ENCODE measurements at regions not wholly inside any gene's neighbourhood (a gene's known extent, or its start where the extent isn't known, plus 50 kb on each side); places are given as distances from the start of the nearest gene placed in this dataset.

DNA sequence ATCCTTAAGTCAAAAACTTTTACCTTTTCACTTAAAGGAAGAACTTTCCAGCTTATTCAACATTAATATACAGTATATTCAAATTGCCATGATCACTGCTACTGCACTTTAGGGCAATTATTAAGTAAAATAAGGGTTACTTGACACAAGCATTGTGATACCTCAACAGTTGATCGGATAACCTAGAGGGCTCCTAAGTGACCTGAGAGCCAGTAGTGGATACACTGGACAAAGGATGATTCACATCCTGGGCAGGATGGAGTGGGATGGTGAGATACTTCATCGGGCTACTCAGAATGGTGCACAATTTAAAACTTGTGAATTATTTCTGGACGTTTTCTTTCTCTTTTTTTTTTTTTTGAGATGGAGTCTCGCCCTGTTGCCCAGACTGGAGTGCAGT, 54.5 kb upstream of the PPM1J start:
- H3K4me3 Mint-ChIP-seq (ENCODE audit: unreplicated experiment) = no peak overlapping the region
- CTCF ChIA-PET = interaction anchor here (0.7 kb wide), 1 partner anchor 24 kb away, joined by 8 read pairs; no protein-coding TSS in a partner anchor
- H3K36me3 ChIP-seq (ENCODE audit: control insufficient read depth, insufficient read depth, low read length) = no peaks in the 10 kb centered on the region

DNA sequence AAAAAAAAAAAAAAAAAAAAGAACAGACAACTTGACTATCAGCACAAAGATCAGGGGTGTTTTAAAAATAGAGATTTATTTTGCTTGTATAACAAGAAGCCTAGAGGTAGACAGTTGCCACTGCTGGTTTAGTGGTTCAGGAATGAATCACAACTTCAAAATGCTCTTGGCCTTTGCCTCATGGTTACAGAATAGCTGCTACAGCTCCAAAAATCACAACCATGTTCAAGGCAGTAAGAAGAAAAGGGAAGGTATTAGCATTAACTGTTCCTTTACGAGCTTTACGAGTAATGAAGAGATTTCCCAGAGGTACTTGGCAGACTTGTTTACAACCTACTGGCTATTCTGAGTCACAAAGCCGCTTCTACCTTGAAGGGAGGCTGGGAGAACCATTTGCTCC, 52.5 kb upstream of the PPM1J start:
- H3K4me3 ChIP-seq (ENCODE audit: low read depth, low read length) = no peak overlapping the region
- Mint-ChIP-seq H3K36me3 (ENCODE audit: insufficient read depth, unreplicated experiment) (no peaks in the 10 kb centered on the region), H3K9me3 (ENCODE audit: unreplicated experiment) (no peaks in the 10 kb centered on the region), H3K4me3 (ENCODE audit: unreplicated experiment) (no peak overlapping the region), H3K4me1 (ENCODE audit: low read depth, unreplicated experiment) (peaks cover 7% of the 10 kb centered on the region), H3K27me3 (ENCODE audit: insufficient read depth, unreplicated experiment) (no peaks in the 10 kb centered on the region), H3K27ac (ENCODE audit: unreplicated experiment) (no peak overlapping the region)
- no peaks in the 10 kb centered on the region for H3K9me3 ChIP-seq
- CTCF ChIA-PET = no interaction called here
- BruUV-seq (replicated peaks) = no TSS peak
- H3K4me1 ChIP-seq = peaks cover 18% of the 10 kb centered on the region
- no peak for DNase-seq
- TF ChIP-seq, protein P1, sequence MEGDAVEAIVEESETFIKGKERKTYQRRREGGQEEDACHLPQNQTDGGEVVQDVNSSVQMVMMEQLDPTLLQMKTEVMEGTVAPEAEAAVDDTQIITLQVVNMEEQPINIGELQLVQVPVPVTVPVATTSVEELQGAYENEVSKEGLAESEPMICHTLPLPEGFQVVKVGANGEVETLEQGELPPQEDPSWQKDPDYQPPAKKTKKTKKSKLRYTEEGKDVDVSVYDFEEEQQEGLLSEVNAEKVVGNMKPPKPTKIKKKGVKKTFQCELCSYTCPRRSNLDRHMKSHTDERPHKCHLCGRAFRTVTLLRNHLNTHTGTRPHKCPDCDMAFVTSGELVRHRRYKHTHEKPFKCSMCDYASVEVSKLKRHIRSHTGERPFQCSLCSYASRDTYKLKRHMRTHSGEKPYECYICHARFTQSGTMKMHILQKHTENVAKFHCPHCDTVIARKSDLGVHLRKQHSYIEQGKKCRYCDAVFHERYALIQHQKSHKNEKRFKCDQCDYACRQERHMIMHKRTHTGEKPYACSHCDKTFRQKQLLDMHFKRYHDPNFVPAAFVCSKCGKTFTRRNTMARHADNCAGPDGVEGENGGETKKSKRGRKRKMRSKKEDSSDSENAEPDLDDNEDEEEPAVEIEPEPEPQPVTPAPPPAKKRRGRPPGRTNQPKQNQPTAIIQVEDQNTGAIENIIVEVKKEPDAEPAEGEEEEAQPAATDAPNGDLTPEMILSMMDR (IDR thresholded peaks at IDR 0.05; ENCODE audit: insufficient read depth in 1 of 2, low read depth in 1 of 2, low read length in 1 of 2, severe bottlenecking in 1 of 2, unreplicated experiment in 1 of 2) = no peak
- H3K27me3 ChIP-seq (replicated peaks; ENCODE audit: control insufficient read depth, insufficient read depth, low read length) = no peaks in the 10 kb centered on the region
- no peaks in the 10 kb centered on the region for H3K36me3 ChIP-seq (ENCODE audit: control insufficient read depth, insufficient read depth, low read length)
- intact Hi-C loops (cut with micrococcal nuclease; ENCODE audit: unreplicated experiment) = no loop called here
- POLR2A ChIA-PET = no interaction called here

More for the DNA sequence above, 54.5 kb upstream of the PPM1J start:
- Mint-ChIP-seq H3K4me1 (ENCODE audit: low read depth, unreplicated experiment) (no peaks in the 10 kb centered on the region), H3K27me3 (ENCODE audit: insufficient read depth, unreplicated experiment) (no peaks in the 10 kb centered on the region), H3K27ac (ENCODE audit: unreplicated experiment) (no peak overlapping the region), H3K36me3 (ENCODE audit: insufficient read depth, unreplicated experiment) (no peaks in the 10 kb centered on the region), H3K9me3 (ENCODE audit: unreplicated experiment) (no peaks in the 10 kb centered on the region)
- BruUV-seq (replicated peaks) = no TSS peak
- no peaks in the 10 kb centered on the region for H3K9me3 ChIP-seq
- no peaks in the 10 kb centered on the region for H3K4me1 ChIP-seq
- H3K4me3 ChIP-seq (ENCODE audit: low read depth, low read length) = no peak overlapping the region
- POLR2A ChIA-PET = no interaction called here
- H3K27me3 ChIP-seq (replicated peaks; ENCODE audit: control insufficient read depth, insufficient read depth, low read length) = no peaks in the 10 kb centered on the region
- TF ChIP-seq, protein P1 (IDR thresholded peaks at IDR 0.05; ENCODE audit: insufficient read depth in 1 of 2, low read depth in 1 of 2, low read length in 1 of 2, severe bottlenecking in 1 of 2, unreplicated experiment in 1 of 2) = no peak
- DNase-seq = no peak
- intact Hi-C loops (cut with micrococcal nuclease; ENCODE audit: unreplicated experiment) = no loop called here

All from Caco-2 (cell line).